GM12878 (cell line): ENCODE measurements at regions not wholly inside any gene's neighbourhood (a gene's known extent, or its start where the extent isn't known, plus 50 kb on each side); places are given as distances from the start of the nearest gene placed in this dataset.

ENCODE experiments used
- ATAC-seq: fragments of 200-7000 bp; cut with Tn5 transposase; 3 replicates; pipeline ENCODE4 v1.9.1; 2020; ENCODE audit warnings: mild to moderate bottlenecking, moderate library complexity
- BruUV-seq: library from RNA; stranded (reverse); fragments of 400-500 nt; replicated peaks from 2 replicates; lab custom pipeline; 2021; lab: Mats Ljungman, UMichigan
- CTCF ChIA-PET: fragments of 300-600 bp; sonication (Branson Sonifier 250); formaldehyde crosslinking; extraction: SDS; loops from one replicate; lab custom pipeline; 2021; ENCODE audit warnings: inconsistent platforms; lab: Yijun Ruan, JAX
- POLR2A ChIA-PET: fragments of 350-600 bp; formaldehyde crosslinking; extraction: SDS; loops from one replicate; lab custom pipeline; 2021; ENCODE audit warnings: inconsistent platforms; lab: Charles Lee
- RAD21 ChIA-PET: fragments of 300-600 bp; sonication (Branson Sonifier 250); formaldehyde crosslinking; loops from one replicate; lab custom pipeline; 2023; ENCODE audit warnings: antibody characterized with exemption; ENCODE audit not compliant: unreplicated experiment; lab: Charles Lee
- SMC1A ChIA-PET: fragments of 300-600 bp; sonication (Branson Sonifier 250); formaldehyde crosslinking; loops from one replicate; lab custom pipeline; 2023; ENCODE audit not compliant: unreplicated experiment, uncharacterized antibody; lab: Charles Lee
- DNase-seq: peaks from one replicate; pipeline ENCODE4 v3.0.0-alpha.2; 2011; ENCODE audit warnings: low read depth, low spot score
- FAIRE-seq: peaks from 3 replicates; lab custom pipeline; 2011; peaks lifted over from hg19 to GRCh38; lab: Jason Lieb, UNC
- H2AFZ ChIP-seq: 2 replicates; pipeline ENCODE4 v1.6.0; 2011; ENCODE audit warnings: low read depth, low read length, control low read depth; ENCODE audit not compliant: control insufficient read depth
- H3K27ac ChIP-seq: 2 replicates; pipeline ENCODE4 v1.5.1; 2011; ENCODE audit warnings: control low read depth; ENCODE audit not compliant: control insufficient read depth, insufficient read depth
- H3K27me3 ChIP-seq, 2 experiments: replicated peaks in 1 of 2; 2 replicates each; pipeline versions ENCODE4 v1.6.0 to v1.6.1; 2011; ENCODE audit warnings: low read length in 1 of 2; ENCODE audit not compliant: control insufficient read depth in 2 of 2, insufficient read depth in 2 of 2
- H3K36me3 ChIP-seq, 2 experiments: 2 replicates each; pipeline ENCODE4 v1.5.1; 2011; ENCODE audit warnings: low read length in 1 of 2; ENCODE audit not compliant: control insufficient read depth in 2 of 2, insufficient read depth in 2 of 2
- H3K4me1 ChIP-seq: 2 replicates; pipeline ENCODE4 v1.6.1; 2011; ENCODE audit warnings: mild to moderate bottlenecking, low read length, moderate library complexity, mixed read lengths; ENCODE audit not compliant: control insufficient read depth, insufficient read depth
- H3K4me2 ChIP-seq: 2 replicates; pipeline ENCODE4 v1.6.0; 2011; ENCODE audit warnings: control low read depth; ENCODE audit not compliant: control insufficient read depth, insufficient read depth
- H3K4me3 ChIP-seq: fragments of 200-600 bp; sonication (generic); 2 replicates; pipeline ENCODE4 v1.5.1; 2016
- H3K79me2 ChIP-seq: 2 replicates; pipeline ENCODE4 v1.6.0; 2011; ENCODE audit warnings: low read length; ENCODE audit not compliant: control insufficient read depth, insufficient read depth
- H3K9ac ChIP-seq: 2 replicates; pipeline ENCODE4 v1.8.0; 2011; ENCODE audit warnings: low read length, control low read depth, mixed read lengths; ENCODE audit not compliant: control insufficient read depth, insufficient read depth
- H3K9me3 ChIP-seq: replicated peaks from 3 replicates; pipeline ENCODE4 v1.5.1; 2011; ENCODE audit warnings: mild to moderate bottlenecking, low read length; ENCODE audit not compliant: control insufficient read depth, insufficient read depth
- H4K20me1 ChIP-seq: 2 replicates; pipeline ENCODE4 v1.6.0; 2011; ENCODE audit not compliant: control insufficient read depth, insufficient read depth
- ATF2 ChIP-seq: IDR thresholded peaks from 2 replicates; pipeline ENCODE4 v1.6.1; 2012; ENCODE audit warnings: low read length, inconsistent platforms
- IKZF1 ChIP-seq: fragments of 450-650 bp; conservative IDR thresholded peaks from 2 replicates; pipeline ENCODE4 v1.6.1; 2017; ENCODE audit warnings: antibody characterized with exemption, mild to moderate bottlenecking
- NRF1 ChIP-seq: conservative IDR thresholded peaks from 2 replicates; pipeline ENCODE4 v1.6.1; 2011; ENCODE audit warnings: mild to moderate bottlenecking, low read depth, low read length, improper control_type of control experiment
- PAX8 ChIP-seq: fragments of 450-650 bp; IDR thresholded peaks from 2 replicates; pipeline ENCODE4 v1.6.1; 2017; ENCODE audit warnings: mild to moderate bottlenecking, moderate library complexity
- PKNOX1 ChIP-seq: fragments of 450-650 bp; IDR thresholded peaks from 2 replicates; pipeline ENCODE4 v1.6.1; 2016; ENCODE audit warnings: mild to moderate bottlenecking
- RBBP5 ChIP-seq: fragments of 200-600 bp; sonication (generic); conservative IDR thresholded peaks from 2 replicates; pipeline ENCODE4 v1.6.1; 2016
- SKIL ChIP-seq: fragments of 450-650 bp; IDR thresholded peaks from 2 replicates; pipeline ENCODE4 v1.6.1; 2017; ENCODE audit warnings: mild to moderate bottlenecking, low read depth, inconsistent platforms; ENCODE audit not compliant: poor library complexity, severe bottlenecking
- SMC3 ChIP-seq: IDR thresholded peaks from 2 replicates; pipeline ENCODE4 v1.6.1; 2011; ENCODE audit warnings: low read length, improper control_type of control experiment, borderline replicate concordance
- SPI1 ChIP-seq: IDR thresholded peaks from 2 replicates; pipeline ENCODE4 v1.6.1; 2011; ENCODE audit warnings: low read depth, mild to moderate bottlenecking, low read length, moderate library complexity, borderline replicate concordance; ENCODE audit not compliant: insufficient read depth
- TARDBP ChIP-seq: IDR thresholded peaks from 2 replicates; pipeline ENCODE4 v1.6.1; 2016; ENCODE audit warnings: borderline replicate concordance
- YY1 ChIP-seq: IDR thresholded peaks from 2 replicates; pipeline ENCODE4 v1.6.1; 2011; ENCODE audit warnings: low read depth, mild to moderate bottlenecking, low read length
- ZBTB4 ChIP-seq: fragments of 450-650 bp; formaldehyde crosslinking; IDR thresholded peaks from 2 replicates; pipeline ENCODE4 v1.4.0; 2022; ENCODE audit warnings: mild to moderate bottlenecking, moderate library complexity
- WGBS: methylation state at CpG from one replicate; pipeline ENCODE4 v1.1.6; 2016; ENCODE audit warnings: low lambda C conversion rate; ENCODE audit not compliant: insufficient replicate concordance, insufficient coverage; ENCODE audit errors: missing lambda C conversion rate; 5-methylcytosine and 5-hydroxymethylcytosine counted together
- in situ Hi-C: fragments of 300-500 bp; cut with MboI; formaldehyde crosslinking; loops from 9 replicates; pipeline ENCODE4 v1.14.3; 2018; ENCODE audit warnings: mixed read lengths
- intact Hi-C: fragments of 100-400 bp; cut with micrococcal nuclease; formaldehyde crosslinking; loops from one replicate; pipeline ENCODE4 v1.14.2; 2022; ENCODE audit not compliant: unreplicated experiment

- intact Hi-C loops = loop anchor here (10.0 kb wide), 1 partner anchor 279 kb away; no protein-coding TSS in a partner anchor
- WGBS = 52% methylated on average over 2 of the region's 2 CpGs
Measured at GRCh38 chr4:79233820-79234219, 92.0 kb downstream of the NAA11 start.

More at GRCh38 chr4:79233820-79234219, 92.0 kb downstream of the NAA11 start:
- Histone ChIP-seq H3K36me3 (no peaks in the 10 kb centered on the region), H3K9me3 (no peaks in the 10 kb centered on the region), H3K9ac (no peak overlapping the region), H3K27ac (no peak overlapping the region), H3K4me1 (no peaks in the 10 kb centered on the region; the same call in 1 of the 2 replicates)
- RAD21 ChIA-PET = interaction anchor here (0.9 to 5.1 kb wide), 6 partner anchors 9 to 192 kb away, joined by 3 to 28 read pairs (median 3); no protein-coding TSS in a partner anchor
- no peak for FAIRE-seq
- SMC1A ChIA-PET = interaction anchor here (1.0 to 6.4 kb wide), 8 partner anchors 8 to 191 kb away, joined by 3 to 30 read pairs (median 4); no protein-coding TSS in a partner anchor
- no peak for DNase-seq
- ATAC-seq = peak; percentile 84
- POLR2A ChIA-PET = interaction anchor here (1.1 to 1.2 kb wide), 2 partner anchors 9 to 15 kb away, joined by 3 to 4 read pairs; no protein-coding TSS in a partner anchor
- no peak for TF ChIP-seq NRF1
- no peak for TF ChIP-seq PAX8
- TF ChIP-seq PKNOX1 = peak; percentile 34; the same call in 1 of the 2 replicates
- TF ChIP-seq TARDBP = no peak
- no peak for TF ChIP-seq SKIL
- no peak for TF ChIP-seq ATF2
- peak; percentile 77 for TF ChIP-seq SPI1
- peak; percentile 6; the same call in 1 of the 2 replicates for TF ChIP-seq IKZF1
- no peak for TF ChIP-seq ZBTB4
- no peak for TF ChIP-seq SMC3
- no peak for TF ChIP-seq RBBP5
- 0 out of 2 replicates have a peak, but pooled peaks have one; percentile 9 for TF ChIP-seq YY1
- TF ChIP-seq, all 136 proteins: peak for 4
- H3K79me2 ChIP-seq = no peaks in the 10 kb centered on the region
- no TSS peak for BruUV-seq
- no peaks in the 10 kb centered on the region for H3K27me3 ChIP-seq
- H4K20me1 ChIP-seq = no peaks in the 10 kb centered on the region
- in situ Hi-C loops = no loop called here
- CTCF ChIA-PET = interaction anchor here (0.9 to 1.3 kb wide), 2 partner anchors 9 to 186 kb away, joined by 3 to 4 read pairs; no protein-coding TSS in a partner anchor
- no peak overlapping the region for H3K4me2 ChIP-seq
- H2AFZ ChIP-seq = no peak overlapping the region
- H3K4me3 ChIP-seq = no peak overlapping the region
